Cardiac muscle cell (in vitro differentiated cells and primary cell): ENCODE measurements at regions not wholly inside any gene's neighbourhood (a gene's known extent, or its start where the extent isn't known, plus 50 kb on each side); places are given as distances from the start of the nearest gene placed in this dataset.
"Not testable (repeated sequence)": the region's sequence is repeated elsewhere in the genome, so short reads cannot be mapped to it uniquely, and the experiment has no call there.

Experiments used
- DNase-seq, 2 donors: peaks; one replicate each; pipeline versions ENCODE4 v3.0.0 to v3.0.0-alpha.2; 2010 to 2017; ENCODE audit warnings: low read depth in 1 of 2, low spot score in 1 of 2
- H3K27ac ChIP-seq: fragments of 200-600 bp; sonication (generic); 2 replicates; pipeline ENCODE4 v1.5.1; 2016
- H3K27me3 ChIP-seq: fragments of 200-600 bp; sonication (generic); 2 replicates; pipeline ENCODE4 v1.6.0; 2016; ENCODE audit warnings: control low read depth
- H3K36me3 ChIP-seq: fragments of 200-600 bp; sonication (generic); 2 replicates; pipeline ENCODE4 v1.5.1; 2016; ENCODE audit warnings: control low read depth
- H3K4me1 ChIP-seq: fragments of 200-600 bp; sonication (generic); 2 replicates; pipeline ENCODE4 v1.8.1; 2017; ENCODE audit warnings: low read depth, mild to moderate bottlenecking, mixed run types
- H3K4me3 ChIP-seq: fragments of 200-600 bp; sonication (generic); 2 replicates; pipeline ENCODE4 v1.5.1; 2016; ENCODE audit warnings: mild to moderate bottlenecking
- H3K9me3 ChIP-seq: fragments of 200-600 bp; sonication (generic); 2 replicates; pipeline ENCODE4 v1.5.1; 2017; ENCODE audit warnings: low read depth, mild to moderate bottlenecking, control low read depth
- TF ChIP-seq, protein P1 (sequence below): IDR thresholded peaks from 2 replicates; pipeline ENCODE4 v1.5.1; 2012; ENCODE audit warnings: low read depth, mild to moderate bottlenecking, low read length

GRCh38 chr11:89545691-89546090 lies 54.5 kb upstream of the NOX4 start:
- H3K9me3 ChIP-seq = no peaks in the 10 kb centered on the region
- H3K4me1 ChIP-seq = no peaks in the 10 kb centered on the region
- TF ChIP-seq, protein P1, sequence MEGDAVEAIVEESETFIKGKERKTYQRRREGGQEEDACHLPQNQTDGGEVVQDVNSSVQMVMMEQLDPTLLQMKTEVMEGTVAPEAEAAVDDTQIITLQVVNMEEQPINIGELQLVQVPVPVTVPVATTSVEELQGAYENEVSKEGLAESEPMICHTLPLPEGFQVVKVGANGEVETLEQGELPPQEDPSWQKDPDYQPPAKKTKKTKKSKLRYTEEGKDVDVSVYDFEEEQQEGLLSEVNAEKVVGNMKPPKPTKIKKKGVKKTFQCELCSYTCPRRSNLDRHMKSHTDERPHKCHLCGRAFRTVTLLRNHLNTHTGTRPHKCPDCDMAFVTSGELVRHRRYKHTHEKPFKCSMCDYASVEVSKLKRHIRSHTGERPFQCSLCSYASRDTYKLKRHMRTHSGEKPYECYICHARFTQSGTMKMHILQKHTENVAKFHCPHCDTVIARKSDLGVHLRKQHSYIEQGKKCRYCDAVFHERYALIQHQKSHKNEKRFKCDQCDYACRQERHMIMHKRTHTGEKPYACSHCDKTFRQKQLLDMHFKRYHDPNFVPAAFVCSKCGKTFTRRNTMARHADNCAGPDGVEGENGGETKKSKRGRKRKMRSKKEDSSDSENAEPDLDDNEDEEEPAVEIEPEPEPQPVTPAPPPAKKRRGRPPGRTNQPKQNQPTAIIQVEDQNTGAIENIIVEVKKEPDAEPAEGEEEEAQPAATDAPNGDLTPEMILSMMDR = no peak
- DNase-seq = no peak
- no peaks in the 10 kb centered on the region for H3K27me3 ChIP-seq
- no peak overlapping the region for H3K27ac ChIP-seq
- no peaks in the 10 kb centered on the region for H3K36me3 ChIP-seq
- no peak overlapping the region for H3K4me3 ChIP-seq

DNA sequence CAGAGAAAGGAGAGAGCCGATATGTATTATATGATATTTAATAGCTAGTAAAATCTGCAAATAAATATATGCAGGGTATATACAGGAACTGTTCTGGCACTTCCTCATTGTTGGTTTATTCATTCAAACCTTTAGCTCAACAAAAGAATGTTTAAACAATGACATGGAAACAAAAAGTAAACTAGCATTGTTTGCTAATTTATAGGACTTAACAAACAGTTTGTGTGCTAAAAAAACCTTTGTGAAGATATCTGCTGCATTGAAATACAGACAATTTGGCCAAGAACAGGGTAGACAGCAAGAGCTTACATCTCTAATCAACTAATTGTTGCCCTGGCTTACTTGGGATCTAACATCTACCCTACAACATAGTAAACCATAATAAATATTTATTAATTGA lies 64.6 kb upstream of the NOX4 start:
- not testable (repeated sequence) for H3K27ac ChIP-seq, H3K4me1 ChIP-seq, H3K27me3 ChIP-seq, DNase-seq, H3K9me3 ChIP-seq, H3K4me3 ChIP-seq, H3K36me3 ChIP-seq

DNA sequence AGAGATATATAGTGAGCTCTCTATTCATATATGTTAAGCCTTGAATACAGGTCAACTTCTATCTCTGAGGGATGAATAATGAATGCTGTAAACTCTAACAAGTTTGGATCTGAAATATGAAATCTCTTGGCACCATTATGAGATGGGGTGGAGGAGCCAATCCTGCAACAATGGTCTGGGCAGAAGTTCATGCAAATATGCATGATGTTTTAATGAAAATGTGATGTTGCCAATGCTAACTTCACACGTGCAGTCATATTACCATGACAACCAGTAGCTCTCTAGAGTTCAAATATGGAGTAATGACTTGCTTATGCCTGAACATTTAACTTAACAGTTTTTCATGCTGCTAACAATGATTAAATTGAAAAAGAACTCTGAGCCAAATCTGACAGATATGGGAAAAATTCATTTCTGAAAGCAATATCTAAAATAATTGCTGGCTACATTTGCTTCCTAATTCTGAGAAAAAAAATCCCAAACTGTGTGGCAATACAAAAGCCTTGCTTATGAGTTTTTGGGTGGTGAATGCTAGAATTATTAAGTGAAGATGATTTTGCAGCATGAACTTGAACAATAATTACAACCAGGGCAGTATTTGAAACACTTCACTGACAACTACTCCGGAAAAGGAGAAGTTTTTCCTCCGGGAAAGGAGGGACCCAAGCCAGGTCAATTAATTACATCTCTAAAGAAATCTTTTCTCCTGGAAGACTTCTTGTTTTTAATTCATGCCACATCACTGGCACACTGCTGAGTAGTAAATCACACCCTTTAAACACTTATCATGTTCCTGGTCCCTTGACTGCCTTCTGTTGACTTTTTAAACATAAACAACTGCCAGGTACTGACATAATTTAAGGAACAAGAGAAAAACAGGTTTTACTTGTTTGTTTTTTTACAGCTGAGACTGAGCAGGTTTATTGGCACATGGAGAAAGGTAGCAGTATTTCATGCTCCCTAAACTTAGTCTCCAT lies 65.8 kb upstream of the NOX4 start:
- H3K4me3 ChIP-seq, H3K4me1 ChIP-seq, H3K36me3 ChIP-seq, H3K27ac ChIP-seq, H3K9me3 ChIP-seq, DNase-seq, H3K27me3 ChIP-seq: not testable (repeated sequence)

GRCh38 chr11:89560598-89560997 lies 69.4 kb upstream of the NOX4 start:
- H3K9me3 ChIP-seq, H3K27ac ChIP-seq, H3K4me3 ChIP-seq, DNase-seq, H3K4me1 ChIP-seq, H3K36me3 ChIP-seq, H3K27me3 ChIP-seq: not testable (repeated sequence)

DNA sequence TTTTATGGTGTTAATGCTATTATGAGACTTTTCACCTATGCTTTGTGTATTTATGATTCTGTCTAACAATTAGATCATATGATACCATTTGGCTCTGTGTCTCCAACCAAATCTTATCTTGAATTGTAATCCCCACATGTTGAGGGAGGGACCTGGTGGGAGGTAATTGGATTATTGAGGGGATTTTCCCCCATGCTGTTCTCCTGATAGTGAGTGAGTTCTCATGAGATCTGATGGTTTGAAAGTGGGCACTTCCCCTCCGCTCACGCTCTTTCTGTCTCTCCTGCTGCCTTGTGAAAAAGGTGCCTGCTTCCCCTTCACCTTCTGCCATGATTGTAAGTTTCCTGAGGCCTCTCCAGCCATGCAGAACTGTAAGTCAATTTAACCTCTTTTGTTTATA lies 71.6 kb upstream of the NOX4 start:
- H3K36me3 ChIP-seq, H3K4me1 ChIP-seq, H3K9me3 ChIP-seq, H3K27me3 ChIP-seq, DNase-seq, H3K4me3 ChIP-seq, H3K27ac ChIP-seq: not testable (repeated sequence)

DNA sequence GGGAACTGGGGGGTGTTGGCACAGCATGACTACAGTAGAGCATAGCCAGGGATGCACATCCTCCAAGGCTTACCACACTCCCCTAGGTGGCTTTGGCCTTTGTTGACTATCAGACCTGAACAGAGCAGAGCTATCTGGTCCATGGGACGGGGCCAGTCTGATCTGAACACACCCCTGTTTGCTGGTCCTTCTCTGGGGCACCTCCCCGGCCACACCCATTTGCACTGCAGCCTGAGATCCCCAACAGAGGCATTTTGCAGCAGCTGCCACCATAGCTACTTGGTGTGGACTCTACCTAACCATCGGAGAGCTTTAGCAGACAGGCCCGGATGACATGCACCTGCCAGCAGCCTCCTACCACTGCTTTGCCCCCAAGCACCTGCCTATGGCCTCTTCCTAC lies 75.8 kb upstream of the NOX4 start:
- no peaks in the 10 kb centered on the region for H3K27me3 ChIP-seq
- H3K4me1 ChIP-seq = no peaks in the 10 kb centered on the region
- no peak overlapping the region for H3K27ac ChIP-seq
- no peak for DNase-seq
- H3K36me3 ChIP-seq = no peaks in the 10 kb centered on the region
- no peak overlapping the region for H3K4me3 ChIP-seq
- no peaks in the 10 kb centered on the region for H3K9me3 ChIP-seq
- TF ChIP-seq, protein P1 = no peak

GRCh38 chr11:89569387-89569786 lies 78.2 kb upstream of the NOX4 start:
- not testable (repeated sequence) for H3K36me3 ChIP-seq, H3K27ac ChIP-seq, H3K27me3 ChIP-seq, H3K4me1 ChIP-seq, DNase-seq, H3K9me3 ChIP-seq, H3K4me3 ChIP-seq

- H3K27me3 ChIP-seq, H3K4me3 ChIP-seq, H3K36me3 ChIP-seq, H3K9me3 ChIP-seq, H3K27ac ChIP-seq, H3K4me1 ChIP-seq, DNase-seq: not testable (repeated sequence)
Measured at GRCh38 chr11:89571706-89572105, 80.5 kb upstream of the NOX4 start.

GRCh38 chr11:89575846-89576245 lies 84.7 kb upstream of the NOX4 start:
- not testable (repeated sequence) for H3K9me3 ChIP-seq, H3K4me1 ChIP-seq, H3K4me3 ChIP-seq, H3K27ac ChIP-seq, DNase-seq, H3K36me3 ChIP-seq, H3K27me3 ChIP-seq

DNA sequence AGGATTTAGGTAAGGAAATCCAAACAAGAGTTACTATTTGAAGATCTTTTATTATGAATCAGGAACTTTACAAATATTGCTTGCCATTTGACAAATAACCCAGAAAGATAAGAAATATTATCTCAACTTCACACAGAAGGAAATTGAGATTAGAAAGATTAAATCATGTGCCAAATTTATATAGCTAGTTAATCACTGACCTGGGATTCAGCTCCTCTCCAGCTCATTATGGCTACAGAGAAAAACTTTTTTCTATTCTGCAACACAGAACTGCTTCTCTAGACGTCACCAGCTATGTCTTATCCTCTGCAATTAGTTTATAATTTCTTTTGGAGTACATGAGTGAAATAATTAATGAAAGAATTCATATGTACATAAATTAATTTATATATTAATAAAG lies 86.3 kb upstream of the NOX4 start:
- DNase-seq, H3K4me3 ChIP-seq, H3K9me3 ChIP-seq, H3K27me3 ChIP-seq, H3K27ac ChIP-seq, H3K36me3 ChIP-seq, H3K4me1 ChIP-seq: not testable (repeated sequence)
